Stimulated activated CD4-positive, alpha-beta T cell treated with anti-CD3 and anti-CD28 coated beads, Interleukin-12 subunit alpha, Interleukin-12 subunit beta, amount 100 ng/mL, for 48 hours (primary cell): ENCODE measurements at regions not wholly inside any gene's neighbourhood (a gene's known extent, or its start where the extent isn't known, plus 50 kb on each side); places are given as distances from the start of the nearest gene placed in this dataset.
A peak's percentile ranks its signal among the peaks of the same experiment; 100 is the strongest.

Source experiments
- DNase-seq, 3 donors: peaks; one replicate each; pipeline ENCODE4 v3.0.0-alpha.2; 2020; ENCODE audit warnings: low read depth in 2 of 3, low spot score in 1 of 3

DNA sequence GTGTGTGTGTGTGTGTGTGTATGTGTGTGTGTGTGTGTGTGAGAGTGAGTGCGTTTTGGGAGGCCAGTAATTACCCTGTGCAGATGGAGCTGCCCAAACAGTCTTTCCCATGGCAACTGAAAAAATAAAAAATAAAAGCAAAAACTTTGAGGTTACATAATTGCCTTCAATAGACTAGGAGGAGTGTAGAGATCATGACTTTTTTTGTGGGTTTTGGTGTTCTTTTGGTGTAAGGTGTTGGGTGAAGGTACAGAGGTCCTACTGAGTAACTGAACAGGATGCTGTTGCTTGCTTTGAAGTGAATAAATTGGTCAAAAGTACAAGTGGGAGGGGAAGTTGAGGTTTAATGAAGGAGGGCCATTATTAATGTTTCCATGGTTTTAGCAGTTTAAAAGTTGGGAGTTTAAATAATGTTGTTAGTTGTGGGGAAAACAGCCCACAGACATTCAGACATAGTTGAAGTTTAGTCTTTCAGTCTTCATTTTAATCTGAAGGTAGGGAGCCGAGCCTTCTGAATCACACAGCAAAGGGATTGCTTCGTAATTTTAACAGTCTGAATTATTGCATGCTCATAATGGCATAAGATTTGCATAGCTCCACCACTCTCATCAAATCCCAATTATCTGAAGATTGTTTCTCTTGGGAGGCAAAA lies 251.4 kb downstream of the PRL start:
- no peak for DNase-seq

DNA sequence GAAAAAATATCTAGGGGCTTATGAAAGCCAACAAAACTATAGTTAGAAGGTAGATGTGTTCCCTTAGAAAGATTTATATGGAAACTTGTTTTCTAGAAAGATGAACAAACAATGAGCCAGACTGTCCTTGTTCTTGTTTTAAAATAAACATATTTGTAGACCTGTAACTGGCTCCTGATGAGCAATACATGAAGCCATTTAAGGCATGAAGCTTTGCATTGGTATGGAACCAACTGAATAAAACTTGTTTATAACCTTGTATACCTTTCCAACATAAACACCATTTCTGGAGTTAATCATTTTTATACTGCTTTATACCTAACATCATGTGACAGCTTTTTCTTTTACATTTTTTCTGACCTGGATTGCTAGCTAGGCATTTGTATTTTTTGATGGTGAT lies 247.8 kb downstream of the PRL start:
- DNase-seq, result no peak

DNA sequence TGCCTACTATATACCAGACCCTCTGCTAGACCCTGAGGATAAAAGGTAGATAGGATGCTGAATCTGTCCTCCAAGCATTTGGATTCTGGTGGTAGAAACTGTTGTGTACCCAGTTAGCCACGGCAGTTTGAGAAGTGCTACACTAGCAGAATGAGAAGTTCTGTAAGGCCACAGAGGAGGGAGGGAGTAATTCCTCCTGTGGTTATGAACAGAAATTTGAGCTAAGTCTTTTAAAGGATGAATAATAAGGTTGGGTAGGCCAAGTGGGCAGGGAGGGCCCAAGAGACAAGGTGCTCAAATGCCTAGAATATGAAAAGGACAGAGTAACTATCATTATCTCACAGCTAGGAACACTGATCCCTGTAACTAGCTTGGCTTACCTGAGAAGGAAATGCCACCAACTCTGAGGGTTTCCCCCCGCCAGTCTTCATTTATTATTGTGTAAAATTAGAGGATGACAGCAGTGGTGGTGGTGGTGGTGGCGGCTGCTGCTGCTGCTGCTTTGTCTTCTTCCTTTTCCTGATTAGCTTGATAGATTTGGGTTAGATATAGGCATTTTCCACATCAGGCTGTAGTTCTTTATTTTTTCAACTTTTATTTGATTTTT lies 243.3 kb downstream of the PRL start:
- no peak for DNase-seq

DNA sequence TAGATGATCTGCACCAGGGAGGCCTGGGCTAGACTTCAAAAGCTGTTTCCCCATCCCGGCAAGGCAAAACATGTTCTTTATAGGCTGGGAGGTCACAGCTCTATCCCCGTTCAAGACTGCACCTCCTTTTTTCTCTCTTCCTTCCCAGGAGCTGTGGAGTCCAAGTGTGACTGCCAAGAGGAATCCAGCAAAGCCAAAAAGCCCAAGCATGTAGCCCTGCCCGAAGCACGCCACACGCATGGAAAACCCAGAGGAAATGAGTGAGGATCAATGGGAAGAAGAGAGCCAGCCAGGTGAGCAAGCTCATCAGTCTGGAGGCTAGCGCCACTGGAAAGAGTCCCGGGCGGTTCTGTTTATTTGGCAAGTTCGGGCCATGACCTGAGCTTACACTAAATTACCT lies 240.4 kb downstream of the PRL start:
- DNase-seq, result no peak

DNA sequence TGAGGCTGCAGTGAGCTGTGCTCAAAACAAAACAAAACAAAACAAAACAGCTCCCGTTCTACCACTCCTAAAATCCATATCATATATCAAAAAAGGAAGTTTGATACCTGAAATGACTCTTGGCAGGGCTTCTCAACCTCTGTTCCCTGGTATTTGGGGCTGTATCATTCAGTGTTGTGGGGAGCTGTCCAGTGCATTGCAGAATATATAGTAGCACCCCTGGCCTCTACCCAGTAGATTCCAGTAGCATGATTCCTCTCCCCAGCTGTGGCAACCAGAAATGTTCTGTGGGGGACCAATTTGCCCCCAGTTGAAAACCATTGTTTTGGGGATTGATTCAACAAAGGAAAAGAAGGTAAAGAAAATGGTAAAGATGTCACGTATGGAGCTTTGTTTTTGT lies 238.9 kb downstream of the PRL start:
- DNase-seq, result no peak

DNA sequence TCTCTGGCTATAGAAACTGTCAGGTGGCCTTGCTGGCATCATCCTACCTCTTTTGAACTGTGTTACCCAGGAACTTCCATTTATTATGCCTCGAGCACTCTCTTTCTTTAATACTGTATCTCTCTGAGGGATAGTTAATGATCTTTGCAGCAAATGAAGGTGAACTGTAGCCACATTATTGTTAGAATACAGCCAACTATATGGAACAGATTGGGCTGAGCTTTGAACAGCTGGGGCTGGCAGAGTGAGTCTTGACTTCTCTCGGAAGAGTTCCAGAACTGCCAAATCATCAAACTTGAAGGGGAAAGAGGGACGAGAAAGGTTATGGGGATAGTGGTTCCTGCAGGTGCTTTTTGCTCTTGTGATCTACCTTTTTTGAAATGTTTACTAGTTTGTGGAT lies 237.7 kb downstream of the PRL start:
- DNase-seq, result no peak

DNA sequence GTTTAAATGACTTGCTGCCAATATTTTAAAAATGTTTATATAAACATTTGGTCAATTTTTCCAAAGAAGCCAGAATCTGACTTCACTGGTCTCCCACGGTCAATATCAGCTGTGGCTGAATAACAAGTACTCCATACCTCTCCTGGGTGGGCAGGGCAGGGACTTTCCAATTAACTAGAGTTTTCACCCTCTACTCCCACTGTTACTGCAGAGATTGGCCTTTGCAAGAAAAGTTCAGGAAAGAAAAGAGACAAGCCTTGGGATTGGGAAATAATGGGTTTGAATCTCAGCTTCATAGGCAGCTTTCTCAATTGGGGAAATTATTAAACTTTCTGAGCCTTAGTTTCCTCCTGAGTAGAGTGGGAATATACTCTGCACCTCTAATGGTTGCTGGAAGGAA lies 236.9 kb downstream of the PRL start:
- DNase-seq, result no peak

DNA sequence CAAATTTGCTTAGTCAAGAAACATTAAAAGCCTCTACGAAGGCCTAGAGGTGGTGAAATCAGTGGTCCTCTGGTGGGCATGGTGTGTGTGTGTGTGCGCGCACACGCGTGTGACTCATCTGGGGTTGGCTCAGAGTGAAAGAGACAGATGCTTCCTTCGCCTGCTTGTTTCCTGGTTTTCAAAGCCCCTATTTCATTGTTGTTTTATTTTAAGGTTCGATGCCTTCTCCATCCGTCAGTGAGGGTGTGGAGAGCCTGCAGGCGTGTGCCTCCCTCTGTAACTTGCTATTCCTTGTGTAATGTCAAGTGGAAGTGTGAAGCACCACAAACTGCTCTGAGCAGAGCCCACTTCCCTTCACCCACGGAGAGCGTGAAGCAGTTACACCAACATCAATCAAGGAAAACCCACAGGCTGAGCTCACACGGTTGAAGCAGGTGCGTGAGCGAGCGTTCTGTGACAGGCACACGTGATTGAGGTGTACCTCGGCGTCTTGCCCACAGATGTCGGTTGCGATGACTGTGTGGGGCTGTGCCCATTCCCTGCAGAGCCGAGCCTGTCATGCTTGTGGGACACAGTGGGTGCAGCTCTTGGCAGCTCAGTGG lies 233.9 kb downstream of the PRL start:
- peak; percentile 5 to 36 (median 28) for DNase-seq

DNA sequence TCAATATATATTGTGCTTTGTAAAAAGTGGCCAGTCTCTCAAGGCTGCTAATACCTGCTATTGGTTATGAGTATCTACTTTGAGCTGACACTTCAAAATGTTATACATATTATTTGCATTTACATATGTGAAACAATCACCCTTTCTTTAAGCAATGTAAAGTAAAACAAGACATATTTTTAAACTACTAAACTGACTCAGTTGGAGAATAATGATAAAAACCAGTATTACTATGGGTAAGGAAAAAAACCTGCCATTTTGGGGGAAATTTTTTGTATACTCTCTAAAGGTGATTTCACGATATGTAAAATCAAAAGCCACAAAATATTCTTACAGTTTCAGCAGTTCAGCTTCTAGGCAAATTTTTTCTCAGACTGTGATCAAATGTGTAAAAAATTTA lies 232.3 kb downstream of the PRL start:
- DNase-seq, result no peak

DNA sequence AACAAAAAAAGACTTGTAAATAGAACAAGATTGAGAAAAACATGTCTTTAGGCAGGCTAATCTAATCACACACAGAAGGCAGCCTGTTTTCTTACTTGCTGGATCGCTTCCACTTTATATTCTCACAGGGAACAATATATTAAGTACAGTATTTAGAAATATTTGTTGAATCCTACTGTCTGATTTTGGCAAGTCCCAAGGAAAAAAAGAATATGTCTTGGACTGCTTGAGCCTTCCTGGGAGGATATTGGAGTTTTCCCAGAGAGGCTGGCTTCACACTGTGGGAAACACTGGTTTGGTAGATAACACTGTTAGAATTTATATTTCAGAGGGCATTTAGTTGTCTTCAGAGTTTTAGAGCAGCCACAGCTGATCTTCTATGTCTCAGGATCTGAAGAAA lies 229.7 kb downstream of the PRL start:
- no peak for DNase-seq

DNA sequence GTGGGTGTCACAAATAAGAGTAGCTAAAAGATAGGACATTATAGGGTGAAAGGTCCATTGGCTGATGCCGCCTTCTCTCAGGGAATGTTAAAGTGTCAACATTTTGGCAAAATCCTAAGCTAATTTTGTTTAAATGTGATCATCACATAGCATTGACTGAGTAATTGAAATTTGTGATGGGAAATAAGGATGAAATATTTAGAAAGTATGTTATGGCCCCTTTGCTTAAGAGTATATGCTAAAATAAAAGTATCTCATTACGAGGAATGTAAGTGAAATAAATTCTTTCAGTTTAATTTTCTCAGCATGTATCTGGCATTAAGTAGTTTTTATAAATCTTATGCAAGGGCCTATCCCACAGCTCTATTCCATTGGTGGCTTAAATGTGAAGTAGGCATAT lies 229.2 kb downstream of the PRL start:
- DNase-seq, result no peak

DNA sequence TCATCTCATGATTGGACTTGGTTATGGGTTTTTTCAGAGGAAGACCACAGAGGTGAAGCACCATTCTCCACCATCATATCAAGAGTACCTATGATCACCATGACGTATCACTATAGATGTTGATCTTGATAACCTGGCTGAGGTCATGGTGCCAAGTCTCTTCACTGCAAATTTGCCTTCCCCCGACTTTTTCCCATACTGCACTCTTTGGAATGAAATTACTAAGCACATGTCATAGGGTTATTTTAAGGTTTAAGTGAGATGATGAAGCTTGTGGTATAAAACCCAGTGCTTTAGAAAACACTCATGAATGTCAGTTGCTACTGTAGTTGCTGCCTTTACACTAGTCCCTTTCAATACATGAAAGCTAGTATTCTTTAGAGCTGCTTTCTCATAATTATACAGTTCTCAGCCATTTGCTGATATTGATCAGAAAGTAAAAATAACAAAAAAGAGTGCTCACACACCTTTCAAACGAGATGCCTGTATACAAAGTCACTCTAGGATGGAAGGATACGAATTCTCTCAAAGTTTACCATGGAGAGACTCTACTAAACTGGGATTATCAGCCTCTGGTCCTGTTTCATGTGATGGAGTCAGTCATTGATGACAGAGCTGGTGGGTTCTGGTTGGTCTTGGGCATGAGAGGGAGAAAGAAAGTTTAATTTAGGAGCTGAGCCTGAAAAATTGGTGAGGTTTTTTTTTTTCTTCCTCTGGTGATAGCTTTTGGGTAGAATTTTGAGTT lies 228.1 kb downstream of the PRL start:
- DNase-seq, result peak in 1 of 3 donors; percentile 3

DNA sequence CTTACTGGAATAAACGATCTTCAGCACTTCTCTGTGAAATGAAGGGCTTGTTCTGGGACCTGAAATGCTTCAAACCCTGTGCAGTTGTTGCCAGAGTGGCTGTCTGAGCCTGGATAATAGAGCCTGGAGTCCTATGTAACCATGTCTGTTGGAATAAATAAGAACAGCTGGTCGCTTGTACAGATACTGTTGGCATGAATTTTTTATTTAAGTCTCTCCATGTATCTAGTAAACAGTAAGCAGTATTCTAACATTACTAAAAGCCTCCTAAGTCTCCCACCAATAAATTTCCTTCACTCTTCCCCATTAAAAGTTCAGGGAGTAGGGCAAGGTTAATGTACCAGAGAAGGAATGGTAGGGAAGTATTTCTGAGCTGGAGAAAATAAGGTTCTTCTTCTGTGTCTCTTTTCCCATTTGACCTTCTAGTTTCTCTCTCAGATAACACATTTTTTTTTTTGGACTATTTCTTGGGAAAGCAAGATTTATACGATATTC lies 227.5 kb downstream of the PRL start:
- DNase-seq, result no peak

DNA sequence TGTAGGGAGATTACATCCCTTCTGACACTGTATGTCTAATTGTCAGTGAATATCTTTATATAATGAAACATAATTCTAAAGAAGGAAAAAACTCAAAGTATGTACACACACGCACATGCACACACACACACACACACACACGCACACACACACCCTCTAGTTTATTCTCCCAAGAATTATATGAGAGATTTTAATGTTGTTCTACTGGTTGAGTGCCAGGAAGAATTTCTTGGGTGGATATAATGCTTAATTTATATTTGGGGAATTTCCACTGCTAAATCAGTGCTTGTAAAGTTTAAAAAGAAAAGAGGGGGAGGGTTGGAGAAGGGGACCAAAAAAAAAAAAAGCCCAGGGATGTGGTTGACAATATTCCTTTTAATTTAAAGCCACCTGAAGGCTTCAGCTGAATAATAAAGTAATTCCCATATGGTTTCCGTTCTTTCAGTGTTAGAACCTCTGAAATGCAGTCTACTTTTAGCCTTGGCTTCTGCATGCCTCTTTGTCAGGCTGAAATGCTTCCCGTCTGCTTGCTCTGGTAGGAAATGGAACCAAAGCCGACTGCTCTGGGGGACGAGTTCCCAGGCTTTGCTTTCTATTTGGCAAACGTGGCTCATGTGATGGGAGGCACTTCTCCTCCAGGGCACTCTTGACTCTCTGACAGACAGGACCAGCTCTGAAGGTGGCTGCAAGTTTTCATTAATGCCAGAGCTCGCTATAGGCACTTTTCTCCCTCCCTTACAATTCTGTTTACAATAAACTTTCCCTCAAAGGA lies 225.4 kb downstream of the PRL start:
- DNase-seq, result no peak

DNA sequence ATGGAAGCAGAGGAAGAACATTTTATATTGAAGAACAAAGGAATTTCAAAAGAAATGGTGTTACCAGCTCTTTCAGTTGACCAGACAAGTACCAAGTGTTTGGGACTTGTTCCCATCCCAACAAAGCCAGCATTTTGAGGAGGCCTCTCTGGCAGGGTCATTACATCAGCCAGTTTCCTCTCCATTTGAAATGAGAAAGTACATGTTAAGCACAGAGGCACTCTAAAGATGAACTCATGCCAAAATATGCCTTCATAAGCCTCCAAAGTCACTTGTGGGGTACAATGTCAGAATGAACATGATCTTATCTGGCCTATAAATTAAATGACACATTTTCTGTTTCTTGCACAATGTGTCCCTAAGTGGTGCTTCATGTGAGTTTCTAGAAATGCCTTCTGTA lies 223.9 kb downstream of the PRL start:
- DNase-seq, result no peak

DNA sequence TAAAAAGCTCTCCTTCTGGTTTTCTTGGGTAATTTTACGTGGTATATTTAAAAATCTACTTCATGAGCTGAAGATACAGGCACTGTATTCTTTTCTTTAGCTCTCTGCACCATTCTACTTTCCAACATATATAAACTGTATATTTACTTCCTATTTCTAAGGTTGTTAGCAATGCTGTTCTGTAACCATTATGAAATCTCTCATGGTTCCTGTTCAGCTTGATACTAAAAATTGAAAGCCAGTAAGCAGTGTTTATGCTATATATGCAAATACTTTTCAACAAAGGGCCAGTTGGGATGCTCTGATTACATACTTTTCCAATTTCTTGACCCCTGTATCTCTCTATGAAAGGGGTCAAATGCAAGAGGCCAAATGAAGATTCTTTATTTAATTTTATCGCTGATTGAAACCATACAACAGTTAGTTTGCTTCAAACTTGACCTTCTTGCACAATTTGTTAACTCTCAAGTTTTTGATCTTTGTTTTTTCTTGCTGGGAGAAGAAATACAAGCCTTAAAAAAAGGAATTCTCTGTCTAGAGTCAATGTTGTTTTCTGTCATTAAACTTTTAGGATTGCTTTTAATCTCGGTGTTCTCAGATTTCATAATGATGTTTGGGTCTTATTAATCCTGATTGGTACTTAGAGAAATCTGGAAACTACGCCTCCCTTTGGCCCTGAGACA lies 223.2 kb downstream of the PRL start:
- DNase-seq, result no peak

DNA sequence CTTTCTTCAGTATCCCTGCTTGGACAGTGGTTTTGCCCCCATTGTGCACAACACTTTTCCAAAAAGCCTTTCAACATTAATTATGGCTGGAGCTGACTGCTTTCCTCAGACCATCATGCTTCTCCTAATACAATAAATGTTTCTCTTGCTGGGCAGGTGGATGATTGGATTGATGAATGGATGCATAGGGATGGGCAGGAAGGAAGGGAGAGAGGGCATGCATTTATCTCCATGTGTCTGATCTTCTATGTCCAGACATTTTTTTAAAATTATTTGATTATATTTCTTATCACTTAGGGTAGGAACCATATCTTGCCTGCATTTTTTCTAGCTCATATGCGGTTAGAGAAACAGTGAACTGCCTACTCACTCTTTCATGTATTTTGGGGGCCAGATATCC lies 218.5 kb downstream of the PRL start:
- no peak for DNase-seq

DNA sequence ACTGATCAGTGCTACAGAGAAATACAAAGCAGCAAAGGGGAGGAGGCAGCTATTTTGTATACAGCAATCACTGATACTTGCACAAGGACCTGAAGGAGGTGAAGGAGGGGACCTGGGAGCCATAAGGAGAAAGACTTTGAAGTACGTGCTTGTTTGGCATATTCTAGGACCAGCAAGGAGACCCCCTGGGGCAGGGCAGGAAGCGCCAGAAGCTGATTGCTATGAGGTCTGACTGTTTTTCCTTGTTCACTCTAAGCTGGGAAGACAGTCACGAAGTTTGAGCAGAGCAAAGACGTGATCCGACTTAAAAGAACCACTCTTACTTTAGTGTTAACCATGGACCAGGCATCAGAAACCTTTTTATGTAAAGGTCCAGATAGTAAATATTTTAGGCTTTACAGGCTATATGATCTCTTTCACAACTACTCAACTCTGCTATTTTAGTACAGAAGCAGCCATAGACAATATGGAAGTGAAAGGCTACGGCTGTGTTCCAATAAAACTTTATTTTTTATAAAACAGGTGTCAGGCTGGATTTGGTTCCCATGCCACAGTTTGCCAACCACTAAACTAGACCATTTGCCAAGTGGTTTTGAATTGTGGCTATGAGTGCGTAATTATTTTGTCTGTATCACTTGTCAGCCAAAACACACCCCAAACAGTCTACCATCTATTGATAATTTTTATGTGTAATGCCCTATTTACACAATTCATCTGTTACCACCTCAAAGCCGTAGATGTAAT lies 217.9 kb downstream of the PRL start:
- no peak for DNase-seq

DNA sequence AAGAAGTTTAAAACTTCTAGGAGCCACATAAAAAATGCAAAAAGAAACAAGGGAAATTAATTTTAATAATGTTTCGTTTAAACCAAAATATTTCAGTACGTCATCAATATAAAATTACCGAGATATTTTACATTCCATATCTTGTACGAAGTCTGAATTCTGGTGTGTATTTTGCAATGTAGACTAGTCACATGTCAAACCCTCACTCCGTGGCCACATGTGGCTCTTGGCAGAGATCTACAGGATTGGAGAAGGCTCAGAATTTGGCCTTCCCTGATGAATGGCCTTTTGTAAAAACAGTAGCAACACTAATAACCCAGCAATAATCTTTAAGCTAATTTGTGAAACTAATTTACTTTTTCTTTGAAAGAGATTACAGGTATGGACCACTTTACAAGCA lies 217.1 kb downstream of the PRL start:
- no peak for DNase-seq

DNA sequence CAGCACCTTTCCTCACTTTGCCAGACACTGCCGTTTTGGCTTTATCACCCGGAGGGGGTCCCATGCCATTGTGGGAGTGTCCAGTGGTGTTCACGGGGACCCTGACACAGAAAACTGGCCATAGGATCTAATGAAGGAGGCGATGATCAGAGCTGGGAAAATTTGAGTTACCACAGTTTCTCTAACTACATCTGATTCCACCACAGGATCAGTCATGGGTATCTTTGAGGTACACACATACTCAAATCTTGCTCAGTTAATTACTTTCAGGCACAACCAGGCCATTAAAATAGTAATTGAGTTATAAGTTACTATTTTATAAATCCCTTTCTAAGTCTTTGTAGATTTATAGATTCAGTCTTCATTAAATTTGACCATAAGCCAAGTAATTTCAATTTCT lies 215.1 kb downstream of the PRL start:
- DNase-seq, result no peak
